ENCODE measurements at regions not wholly inside any gene's neighbourhood (a gene's known extent, or its start where the extent isn't known, plus 50 kb on each side); places are given as distances from the start of the nearest gene placed in this dataset.
A peak's percentile ranks its signal among the peaks of the same experiment; 100 is the strongest.

DNA sequence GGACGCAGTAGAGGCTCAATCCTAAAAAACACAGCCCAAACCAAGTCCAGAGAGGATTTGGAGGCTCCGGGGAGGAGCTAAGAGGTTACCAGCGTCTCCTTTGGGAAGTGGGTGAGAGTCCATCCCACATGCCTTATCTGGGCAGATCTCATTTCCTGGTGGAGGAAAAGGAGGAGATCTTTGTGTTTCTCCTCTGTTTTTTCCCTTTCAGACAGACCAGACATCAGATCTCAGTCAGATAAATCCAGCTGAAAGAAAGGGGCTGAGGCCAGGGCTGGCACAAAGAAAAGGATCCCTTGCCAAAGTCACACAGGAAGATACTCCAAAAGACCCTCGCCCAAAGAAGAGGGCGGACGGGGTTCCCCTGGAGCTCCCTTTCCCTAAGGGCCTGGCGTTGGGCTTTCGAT lies 58.3 kb upstream of the COMTD1 start:
- no peak for DNase-seq

GRCh38 chr10:75293446-75293820 lies 57.7 kb upstream of the COMTD1 start:
- peak; percentile 17 for DNase-seq

DNA sequence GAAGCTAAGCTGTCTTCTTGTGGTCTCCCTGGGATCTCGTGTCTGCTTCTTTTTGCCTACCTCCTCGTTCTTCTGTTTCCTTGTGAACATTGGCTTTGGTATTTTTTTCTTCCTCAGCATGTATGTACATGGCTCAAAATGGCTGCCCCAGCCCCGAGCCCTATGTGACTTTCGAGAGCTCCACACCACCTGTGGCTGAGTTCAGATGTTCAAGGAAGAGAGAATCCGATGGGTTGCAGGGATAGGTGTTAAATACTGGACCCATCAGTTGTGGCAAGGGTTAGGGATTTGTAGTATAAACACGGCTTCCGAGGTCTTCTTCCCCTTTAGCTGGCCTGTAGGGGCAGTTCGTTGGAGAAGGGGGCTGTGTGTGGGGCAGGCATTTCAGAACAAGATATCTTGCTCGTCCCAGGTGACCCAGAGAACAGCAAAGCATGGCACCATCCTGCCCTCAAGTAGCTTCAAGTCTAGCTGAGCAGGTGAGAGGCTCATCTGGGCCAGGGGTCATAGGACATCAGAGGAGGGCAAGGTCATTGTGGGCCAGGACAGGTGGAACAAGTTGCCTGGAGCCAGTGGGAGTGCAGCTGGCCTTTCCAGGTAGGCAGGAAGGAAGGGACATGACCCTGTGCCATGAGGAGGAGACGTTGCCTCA lies 57.2 kb upstream of the COMTD1 start:
- DNase-seq = no peak

DNA sequence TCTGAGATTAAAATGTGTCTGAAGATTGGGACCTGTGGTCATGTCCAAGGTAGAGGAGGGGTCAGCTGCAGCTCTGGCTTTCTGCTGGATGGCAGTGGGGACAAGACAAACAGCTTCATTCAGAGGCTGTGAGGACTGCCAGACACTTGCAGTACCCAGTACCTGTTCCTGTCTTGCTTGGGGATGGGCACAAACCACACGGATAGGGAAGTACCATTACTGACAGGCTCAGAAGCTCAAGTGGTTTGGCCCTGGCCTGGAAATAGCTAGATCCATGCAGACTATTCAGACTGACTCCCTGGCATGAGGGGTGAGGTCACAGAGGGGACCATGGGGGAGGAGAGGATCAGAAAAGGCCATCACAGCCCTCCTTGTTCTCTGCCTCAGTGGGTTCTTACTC lies 56.0 kb upstream of the COMTD1 start:
- no peak for DNase-seq

DNA sequence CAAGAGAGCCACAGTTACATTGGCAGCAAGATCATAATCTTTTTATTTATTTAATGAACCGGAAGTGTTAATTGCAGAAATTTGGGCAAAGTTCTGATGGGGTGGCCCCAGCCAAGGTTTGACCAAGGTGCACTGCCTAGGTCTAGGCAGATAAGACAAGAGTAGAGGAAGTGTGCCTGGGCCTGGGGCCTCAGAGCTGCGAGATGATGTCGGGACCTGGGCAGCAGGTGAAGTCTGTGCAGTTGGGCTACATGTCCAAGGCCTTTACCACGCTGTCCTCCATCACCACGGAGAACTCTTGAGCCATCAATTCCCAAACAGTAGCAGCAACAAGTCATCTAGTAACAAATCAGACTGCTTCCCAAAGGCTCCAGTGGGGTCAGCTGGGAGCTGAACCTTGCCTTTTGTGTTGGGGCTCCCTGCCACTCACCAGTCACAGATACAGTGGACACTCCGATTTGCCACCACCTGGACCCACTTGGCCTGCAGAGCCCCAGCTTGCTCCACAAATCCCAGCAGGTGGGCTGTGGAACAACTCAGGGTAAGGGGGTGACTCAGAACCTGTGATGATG lies 52.5 kb upstream of the COMTD1 start:
- no peak for DNase-seq

GRCh38 chr10:75287697-75288096 lies 51.9 kb upstream of the COMTD1 start:
- no peak for DNase-seq

- no peak for DNase-seq
Observed at GRCh38 chr10:75286901-75287300, 51.1 kb upstream of the COMTD1 start.
